ENCODE measurements at regions not wholly inside any gene's neighbourhood (a gene's known extent, or its start where the extent isn't known, plus 50 kb on each side); places are given as distances from the start of the nearest gene placed in this dataset.

DNA sequence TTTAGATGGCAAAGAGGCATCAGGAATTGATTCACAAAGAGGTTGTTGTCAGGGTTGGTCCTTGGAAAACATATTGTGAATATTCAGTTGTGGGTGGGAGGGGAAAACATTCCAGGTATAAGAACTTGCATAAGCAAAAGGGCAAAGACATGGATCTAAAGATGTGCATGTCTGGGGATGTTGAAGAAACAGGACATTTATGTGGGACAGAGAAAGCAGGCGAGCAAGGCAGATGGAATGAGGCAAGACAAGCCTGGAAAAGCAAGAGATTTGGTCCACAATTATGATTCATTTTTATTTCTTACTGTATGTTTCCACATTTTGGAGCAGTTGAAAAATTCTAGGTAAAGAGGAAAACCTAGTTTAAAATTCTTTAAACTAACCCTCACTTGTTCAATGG is 134.9 kb upstream of the CXXC4 start (continued):
- TF ChIP-seq ZNF462 (CRISPR knock-in tag; IDR thresholded peaks at IDR 0.05) = no peak
- TF ChIP-seq NANOG (IDR thresholded peaks at IDR 0.05; ENCODE audit: borderline replicate concordance) = no peak
- TF ChIP-seq CREB1 (CRISPR knock-in tag; IDR thresholded peaks at IDR 0.05; ENCODE audit: low read depth) = no peak
- TF ChIP-seq STAT1 (IDR thresholded peaks at IDR 0.05; ENCODE audit: unreplicated experiment) = no peak

- Histone ChIP-seq H3K4me2 (no peak overlapping the region), H3K36me3 (ENCODE audit: insufficient read depth) (no peaks in the 10 kb centered on the region), H3K27ac (ENCODE audit: low read depth) (no peak overlapping the region), H3K9me2 (ENCODE audit: insufficient read depth) (no peaks in the 10 kb centered on the region), H3K4me3 (no peak overlapping the region), H3K79me2 (replicated peaks; ENCODE audit: insufficient read depth) (no peaks in the 10 kb centered on the region), H3F3A (replicated peaks; ENCODE audit: low read depth) (no peaks in the 10 kb centered on the region), H2AFZ (no peak overlapping the region), H4K20me1 (replicated peaks; ENCODE audit: insufficient read depth) (no peaks in the 10 kb centered on the region), H3K4me1 (ENCODE audit: insufficient read depth) (no peaks in the 10 kb centered on the region), H3K27me3 (ENCODE audit: insufficient read depth) (no peaks in the 10 kb centered on the region)
- ATAC-seq = no peak
- Mint-ChIP-seq H3K27me3 (ENCODE audit: insufficient read depth, low read depth, poor library complexity) (no peaks in the 10 kb centered on the region), H3K4me1 (no peaks in the 10 kb centered on the region), H3K4me3 (no peak overlapping the region), H3K36me3 (ENCODE audit: low read depth) (no peaks in the 10 kb centered on the region), H3K27ac (no peak overlapping the region), H3K9me3 (peaks cover 5% of the 10 kb centered on the region; the same call in 2 of the 3 replicates)
- DNase-seq (ENCODE audit: low spot score) = no peak
- TF ChIP-seq EZH2 (IDR thresholded peaks at IDR 0.05; ENCODE audit: low read depth, unreplicated experiment) (no peak), ZNF114 (CRISPR knock-in tag; IDR thresholded peaks at IDR 0.05) (no peak), EZH2phosphoT487 (IDR thresholded peaks at IDR 0.05; ENCODE audit: unreplicated experiment) (no peak), NANOG (IDR thresholded peaks at IDR 0.05; ENCODE audit: borderline replicate concordance) (no peak), ZNF331 (CRISPR knock-in tag; IDR thresholded peaks at IDR 0.05; ENCODE audit: low read depth) (no peak), CREB1 (CRISPR knock-in tag; IDR thresholded peaks at IDR 0.05; ENCODE audit: low read depth) (no peak)
- TF ChIP-seq, protein P1, sequence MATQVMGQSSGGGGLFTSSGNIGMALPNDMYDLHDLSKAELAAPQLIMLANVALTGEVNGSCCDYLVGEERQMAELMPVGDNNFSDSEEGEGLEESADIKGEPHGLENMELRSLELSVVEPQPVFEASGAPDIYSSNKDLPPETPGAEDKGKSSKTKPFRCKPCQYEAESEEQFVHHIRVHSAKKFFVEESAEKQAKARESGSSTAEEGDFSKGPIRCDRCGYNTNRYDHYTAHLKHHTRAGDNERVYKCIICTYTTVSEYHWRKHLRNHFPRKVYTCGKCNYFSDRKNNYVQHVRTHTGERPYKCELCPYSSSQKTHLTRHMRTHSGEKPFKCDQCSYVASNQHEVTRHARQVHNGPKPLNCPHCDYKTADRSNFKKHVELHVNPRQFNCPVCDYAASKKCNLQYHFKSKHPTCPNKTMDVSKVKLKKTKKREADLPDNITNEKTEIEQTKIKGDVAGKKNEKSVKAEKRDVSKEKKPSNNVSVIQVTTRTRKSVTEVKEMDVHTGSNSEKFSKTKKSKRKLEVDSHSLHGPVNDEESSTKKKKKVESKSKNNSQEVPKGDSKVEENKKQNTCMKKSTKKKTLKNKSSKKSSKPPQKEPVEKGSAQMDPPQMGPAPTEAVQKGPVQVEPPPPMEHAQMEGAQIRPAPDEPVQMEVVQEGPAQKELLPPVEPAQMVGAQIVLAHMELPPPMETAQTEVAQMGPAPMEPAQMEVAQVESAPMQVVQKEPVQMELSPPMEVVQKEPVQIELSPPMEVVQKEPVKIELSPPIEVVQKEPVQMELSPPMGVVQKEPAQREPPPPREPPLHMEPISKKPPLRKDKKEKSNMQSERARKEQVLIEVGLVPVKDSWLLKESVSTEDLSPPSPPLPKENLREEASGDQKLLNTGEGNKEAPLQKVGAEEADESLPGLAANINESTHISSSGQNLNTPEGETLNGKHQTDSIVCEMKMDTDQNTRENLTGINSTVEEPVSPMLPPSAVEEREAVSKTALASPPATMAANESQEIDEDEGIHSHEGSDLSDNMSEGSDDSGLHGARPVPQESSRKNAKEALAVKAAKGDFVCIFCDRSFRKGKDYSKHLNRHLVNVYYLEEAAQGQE (IDR thresholded peaks at IDR 0.05; ENCODE audit: unreplicated experiment) = no peak
- TF ChIP-seq, protein P2, sequence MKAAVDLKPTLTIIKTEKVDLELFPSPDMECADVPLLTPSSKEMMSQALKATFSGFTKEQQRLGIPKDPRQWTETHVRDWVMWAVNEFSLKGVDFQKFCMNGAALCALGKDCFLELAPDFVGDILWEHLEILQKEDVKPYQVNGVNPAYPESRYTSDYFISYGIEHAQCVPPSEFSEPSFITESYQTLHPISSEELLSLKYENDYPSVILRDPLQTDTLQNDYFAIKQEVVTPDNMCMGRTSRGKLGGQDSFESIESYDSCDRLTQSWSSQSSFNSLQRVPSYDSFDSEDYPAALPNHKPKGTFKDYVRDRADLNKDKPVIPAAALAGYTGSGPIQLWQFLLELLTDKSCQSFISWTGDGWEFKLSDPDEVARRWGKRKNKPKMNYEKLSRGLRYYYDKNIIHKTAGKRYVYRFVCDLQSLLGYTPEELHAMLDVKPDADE (IDR thresholded peaks at IDR 0.05) = no peak
- TF ChIP-seq, protein P3, sequence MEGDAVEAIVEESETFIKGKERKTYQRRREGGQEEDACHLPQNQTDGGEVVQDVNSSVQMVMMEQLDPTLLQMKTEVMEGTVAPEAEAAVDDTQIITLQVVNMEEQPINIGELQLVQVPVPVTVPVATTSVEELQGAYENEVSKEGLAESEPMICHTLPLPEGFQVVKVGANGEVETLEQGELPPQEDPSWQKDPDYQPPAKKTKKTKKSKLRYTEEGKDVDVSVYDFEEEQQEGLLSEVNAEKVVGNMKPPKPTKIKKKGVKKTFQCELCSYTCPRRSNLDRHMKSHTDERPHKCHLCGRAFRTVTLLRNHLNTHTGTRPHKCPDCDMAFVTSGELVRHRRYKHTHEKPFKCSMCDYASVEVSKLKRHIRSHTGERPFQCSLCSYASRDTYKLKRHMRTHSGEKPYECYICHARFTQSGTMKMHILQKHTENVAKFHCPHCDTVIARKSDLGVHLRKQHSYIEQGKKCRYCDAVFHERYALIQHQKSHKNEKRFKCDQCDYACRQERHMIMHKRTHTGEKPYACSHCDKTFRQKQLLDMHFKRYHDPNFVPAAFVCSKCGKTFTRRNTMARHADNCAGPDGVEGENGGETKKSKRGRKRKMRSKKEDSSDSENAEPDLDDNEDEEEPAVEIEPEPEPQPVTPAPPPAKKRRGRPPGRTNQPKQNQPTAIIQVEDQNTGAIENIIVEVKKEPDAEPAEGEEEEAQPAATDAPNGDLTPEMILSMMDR (conservative IDR thresholded peaks at IDR 0.05; ENCODE audit: low read depth in 2 of 2) = no peak
Observed at GRCh38 chr4:104630272-104630671, 135.6 kb upstream of the CXXC4 start.
